Gastroesophageal sphincter (tissue), 4 donors: ENCODE measurements at regions not wholly inside any gene's neighbourhood (a gene's known extent, or its start where the extent isn't known, plus 50 kb on each side); places are given as distances from the start of the nearest gene placed in this dataset.

Source experiments
- ATAC-seq: fragments of 150-250 bp; one replicate; pipeline ENCODE4 v1.9.1; 2016; ENCODE audit warnings: mild to moderate bottlenecking, moderate library complexity
- H3K27ac ChIP-seq, 4 donors: fragments of 200-600 bp; sonication (generic) in 3 of 4; 1 replicate in 3 of 4; 2 replicates in 1 of 4; pipeline ENCODE4 v1.5.1; 2016 to 2019
- H3K27me3 ChIP-seq: fragments of 200-600 bp; sonication (generic); one replicate; pipeline ENCODE4 v1.5.1; 2019
- H3K36me3 ChIP-seq, 2 donors: fragments of 200-600 bp; sonication (generic); one replicate each; pipeline ENCODE4 v1.5.1; 2019; ENCODE audit warnings: control low read depth in 1 of 2
- H3K4me1 ChIP-seq, 3 donors: fragments of 200-600 bp; sonication (generic); 1 replicate in 2 of 3; 2 replicates in 1 of 3; pipeline ENCODE4 v1.5.1; 2016 to 2019; ENCODE audit warnings: control low read depth in 2 of 3
- H3K4me3 ChIP-seq, 2 donors: fragments of 200-600 bp; sonication (generic); one replicate each; pipeline ENCODE4 v1.5.1; 2019; ENCODE audit warnings: mild to moderate bottlenecking in 1 of 2, moderate library complexity in 1 of 2
- H3K9me3 ChIP-seq, 3 donors: fragments of 200-600 bp; sonication (generic); one replicate each; pipeline ENCODE4 v1.5.1; 2017 to 2019; ENCODE audit warnings: control low read depth in 2 of 3
- EP300 ChIP-seq: sonication (generic); formaldehyde crosslinking; IDR thresholded peaks from one replicate; pipeline ENCODE4 v1.6.1; 2017; ENCODE audit warnings: antibody characterized with exemption, mild to moderate bottlenecking
- POLR2A ChIP-seq, 2 donors: fragments of 450-650 bp; IDR thresholded peaks; one replicate each; pipeline ENCODE4 v1.6.1; 2017; ENCODE audit warnings: antibody characterized with exemption in 2 of 2, mild to moderate bottlenecking in 2 of 2, moderate library complexity in 1 of 2
- POLR2AphosphoS5 ChIP-seq: sonication (generic); formaldehyde crosslinking; IDR thresholded peaks from one replicate; pipeline ENCODE4 v1.6.1; 2017; ENCODE audit warnings: antibody characterized with exemption
- WGBS, 2 donors: methylation state at CpG; one replicate each; pipeline ENCODE4 v1.1.5; 2018; ENCODE audit warnings: low coverage in 1 of 2; 5-methylcytosine and 5-hydroxymethylcytosine counted together
- TF ChIP-seq, protein P1 (sequence below), 4 experiments: fragments of 200-600 bp in 2 of 4; fragments of 450-650 bp in 2 of 4; sonication (generic) in 1 of 4; IDR thresholded peaks; one replicate each; pipeline ENCODE4 v1.5.1; 2017 to 2019; ENCODE audit warnings: antibody characterized with exemption in 4 of 4, mild to moderate bottlenecking in 2 of 4, moderate library complexity in 2 of 4

DNA sequence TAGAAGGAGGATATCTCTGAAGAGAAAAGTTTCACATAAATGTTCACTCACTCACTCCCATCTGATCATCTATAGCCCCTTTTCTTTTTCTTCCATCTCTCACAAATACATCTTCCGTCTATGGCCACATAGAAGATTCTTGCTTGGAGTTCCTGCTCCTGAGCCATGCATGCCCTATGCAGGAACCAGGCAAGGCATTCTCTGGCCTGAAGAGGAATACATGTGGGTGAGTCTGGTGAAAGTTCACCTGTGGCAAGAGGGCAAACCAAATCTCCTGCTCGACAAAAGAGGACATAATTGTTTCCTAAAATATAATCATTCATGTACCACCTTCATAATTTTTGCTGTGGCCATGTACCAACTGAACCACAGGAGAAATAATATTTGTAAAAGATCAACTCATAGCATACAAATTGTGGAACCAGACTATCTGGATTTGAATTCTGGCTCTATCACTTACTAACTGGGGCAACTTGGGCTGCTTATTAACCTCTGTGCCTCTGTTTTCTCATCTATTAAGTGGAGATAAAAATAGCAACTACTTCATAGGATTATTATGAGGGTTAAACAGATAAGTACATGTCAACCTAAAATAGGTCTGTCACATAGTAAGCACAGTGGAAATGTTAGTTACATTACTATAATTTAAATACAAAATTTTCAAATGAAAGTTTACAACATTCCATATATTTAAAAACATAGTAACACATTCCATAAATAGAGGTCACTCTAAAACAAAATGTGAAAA, 121.2 kb upstream of the NFIB start:
- TF ChIP-seq EP300 (no peak), POLR2AphosphoS5 (no peak), POLR2A (IDR thresholded peaks at IDR 0.05) (no peak)
- TF ChIP-seq, protein P1, sequence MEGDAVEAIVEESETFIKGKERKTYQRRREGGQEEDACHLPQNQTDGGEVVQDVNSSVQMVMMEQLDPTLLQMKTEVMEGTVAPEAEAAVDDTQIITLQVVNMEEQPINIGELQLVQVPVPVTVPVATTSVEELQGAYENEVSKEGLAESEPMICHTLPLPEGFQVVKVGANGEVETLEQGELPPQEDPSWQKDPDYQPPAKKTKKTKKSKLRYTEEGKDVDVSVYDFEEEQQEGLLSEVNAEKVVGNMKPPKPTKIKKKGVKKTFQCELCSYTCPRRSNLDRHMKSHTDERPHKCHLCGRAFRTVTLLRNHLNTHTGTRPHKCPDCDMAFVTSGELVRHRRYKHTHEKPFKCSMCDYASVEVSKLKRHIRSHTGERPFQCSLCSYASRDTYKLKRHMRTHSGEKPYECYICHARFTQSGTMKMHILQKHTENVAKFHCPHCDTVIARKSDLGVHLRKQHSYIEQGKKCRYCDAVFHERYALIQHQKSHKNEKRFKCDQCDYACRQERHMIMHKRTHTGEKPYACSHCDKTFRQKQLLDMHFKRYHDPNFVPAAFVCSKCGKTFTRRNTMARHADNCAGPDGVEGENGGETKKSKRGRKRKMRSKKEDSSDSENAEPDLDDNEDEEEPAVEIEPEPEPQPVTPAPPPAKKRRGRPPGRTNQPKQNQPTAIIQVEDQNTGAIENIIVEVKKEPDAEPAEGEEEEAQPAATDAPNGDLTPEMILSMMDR (IDR thresholded peaks at IDR 0.05), result no peak

DNA sequence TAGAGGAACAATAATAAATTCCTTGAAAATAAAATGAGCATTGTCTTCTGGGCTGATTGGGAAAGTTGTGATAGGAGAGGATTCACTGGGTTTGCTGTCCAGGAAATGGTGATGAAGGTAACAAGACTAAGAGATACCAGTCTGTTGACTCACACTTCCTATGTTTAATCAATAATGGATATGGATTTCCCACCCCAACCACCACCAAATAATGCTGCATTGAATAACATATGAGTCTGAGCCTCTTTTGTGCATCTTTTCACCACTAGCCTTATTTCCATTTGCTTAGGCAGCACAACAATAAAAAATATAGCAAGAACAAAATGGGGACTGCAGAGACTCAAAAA, 120.2 kb upstream of the NFIB start:
- ATAC-seq, result no peak

More for the DNA sequence above, 121.2 kb upstream of the NFIB start:
- Histone ChIP-seq H3K36me3 (no peaks in the 10 kb centered on the region), H3K4me3 (no peak overlapping the region), H3K4me1 (peaks cover 0 to 14% (median 2%) of the 10 kb centered on the region in 3 donors), H3K27ac (no peak overlapping the region), H3K27me3 (no peaks in the 10 kb centered on the region), H3K9me3 (no peaks in the 10 kb centered on the region)
- no peak for ATAC-seq
- WGBS, 2 donors, result 70 to 75% methylated on average over 2 of the region's 2 CpGs

GRCh38 chr9:14433351-14434157, 119.6 kb upstream of the NFIB start:
- H3K4me1 ChIP-seq, result peaks cover 0 to 19% (median 2%) of the 10 kb centered on the region in 3 donors
- TF ChIP-seq, protein P1 (IDR thresholded peaks at IDR 0.05), result peak in 3 of 4 experiments; percentile 38 to 47 (median 40)
- no peak for TF ChIP-seq POLR2A (IDR thresholded peaks at IDR 0.05)
- no peaks in the 10 kb centered on the region for H3K9me3 ChIP-seq
- no peak overlapping the region for H3K4me3 ChIP-seq
- WGBS, 2 donors, result 5 to 21% methylated on average over 9 to 12 of the region's 13 CpGs
- ATAC-seq, result peak; percentile 49
- no peak overlapping the region for H3K27ac ChIP-seq
- H3K36me3 ChIP-seq, result no peaks in the 10 kb centered on the region
- no peaks in the 10 kb centered on the region for H3K27me3 ChIP-seq

More for the DNA sequence above, 120.2 kb upstream of the NFIB start:
- H3K9me3 ChIP-seq, result no peaks in the 10 kb centered on the region
- TF ChIP-seq EP300, result no peak
- peaks cover 0 to 14% (median 2%) of the 10 kb centered on the region in 3 donors for H3K4me1 ChIP-seq
- no peaks in the 10 kb centered on the region for H3K36me3 ChIP-seq
- no peaks in the 10 kb centered on the region for H3K27me3 ChIP-seq
- H3K27ac ChIP-seq, result no peak overlapping the region
- H3K4me3 ChIP-seq, result no peak overlapping the region

- 69 to 71% methylated on average over 1 of the region's 1 CpG for WGBS, 2 donors
- ATAC-seq, result no peak
- H3K4me1 ChIP-seq, result peaks cover 0 to 24% (median 2%) of the 10 kb centered on the region in 3 donors
- no peaks in the 10 kb centered on the region for H3K9me3 ChIP-seq
- TF ChIP-seq POLR2A (IDR thresholded peaks at IDR 0.05), result no peak
- TF ChIP-seq POLR2AphosphoS5, result no peak
- TF ChIP-seq, protein P1 (IDR thresholded peaks at IDR 0.05), result no peak
- no peak for TF ChIP-seq EP300
- no peaks in the 10 kb centered on the region for H3K27me3 ChIP-seq
- H3K27ac ChIP-seq, result no peak overlapping the region
- no peaks in the 10 kb centered on the region for H3K36me3 ChIP-seq
- no peak overlapping the region for H3K4me3 ChIP-seq
Observed at GRCh38 chr9:14432666-14433350, 118.9 kb upstream of the NFIB start.

- no peak overlapping the region for H3K4me3 ChIP-seq
- ATAC-seq, result no peak
- no peaks in the 10 kb centered on the region for H3K27me3 ChIP-seq
- H3K27ac ChIP-seq, result no peak overlapping the region
- H3K4me1 ChIP-seq, result peaks cover 0 to 24% (median 2%) of the 10 kb centered on the region in 3 donors
- no peaks in the 10 kb centered on the region for H3K9me3 ChIP-seq
- no peaks in the 10 kb centered on the region for H3K36me3 ChIP-seq
- WGBS, 2 donors, result 0 to 10% methylated on average over 1 to 11 of the region's 11 CpGs
- TF ChIP-seq POLR2AphosphoS5, result no peak
- TF ChIP-seq, protein P1 (IDR thresholded peaks at IDR 0.05), result peak; percentile 46 to 83 (median 64)
Observed at GRCh38 chr9:14428781-14429230, 114.9 kb upstream of the NFIB start.
